ENCODE measurements at regions not wholly inside any gene's neighbourhood (a gene's known extent, or its start where the extent isn't known, plus 50 kb on each side); places are given as distances from the start of the nearest gene placed in this dataset.
"Not testable (repeated sequence)": the region's sequence is repeated elsewhere in the genome, so short reads cannot be mapped to it uniquely, and the experiment has no call there.

DNA sequence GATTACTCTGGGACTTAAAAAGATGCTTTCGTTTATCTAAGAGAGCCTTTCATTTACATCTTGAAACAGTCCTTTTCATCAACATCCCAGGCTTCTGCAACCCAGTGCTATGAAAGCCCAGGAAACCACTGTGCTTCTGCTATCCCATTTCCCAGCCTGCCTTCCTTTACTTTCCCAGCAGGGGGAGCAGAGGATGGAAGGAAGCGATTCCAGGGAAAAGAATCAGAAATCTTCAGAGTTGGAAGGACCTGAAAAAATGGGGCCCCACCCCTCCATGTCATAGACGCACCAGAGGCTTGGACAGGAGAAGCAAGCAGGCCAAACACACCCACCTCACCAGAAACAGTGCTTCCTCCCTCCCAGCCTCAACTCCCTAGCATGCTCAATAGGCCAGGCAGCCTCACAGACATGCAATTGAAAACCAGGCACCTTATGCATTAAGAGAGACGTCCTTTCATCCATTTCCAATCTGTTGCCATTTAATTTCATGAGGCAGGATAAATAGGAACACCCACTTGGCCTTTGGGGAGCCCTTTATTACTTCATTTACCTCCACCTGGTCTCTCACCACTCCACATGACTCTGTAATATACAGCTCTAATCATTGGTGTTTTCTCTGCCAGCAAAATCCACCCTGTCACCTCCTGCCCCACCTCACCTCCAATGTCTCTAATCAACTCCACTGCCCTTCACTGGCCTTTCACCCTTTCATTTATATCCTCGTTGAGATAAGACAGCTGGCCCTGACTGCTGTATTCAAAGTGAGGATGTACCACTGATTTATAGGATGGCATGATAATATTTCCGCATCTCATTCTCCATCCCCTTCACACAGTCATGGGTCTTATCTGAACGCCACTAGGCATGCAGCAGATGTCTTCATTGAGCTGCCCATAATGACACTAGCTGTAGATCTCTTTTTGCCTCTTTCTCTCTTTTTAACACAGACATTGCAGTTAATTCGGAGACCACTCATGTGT is 583.9 kb downstream of the NTRK3 start:
- no peak for DNase-seq (ENCODE audit: low spot score)

DNA sequence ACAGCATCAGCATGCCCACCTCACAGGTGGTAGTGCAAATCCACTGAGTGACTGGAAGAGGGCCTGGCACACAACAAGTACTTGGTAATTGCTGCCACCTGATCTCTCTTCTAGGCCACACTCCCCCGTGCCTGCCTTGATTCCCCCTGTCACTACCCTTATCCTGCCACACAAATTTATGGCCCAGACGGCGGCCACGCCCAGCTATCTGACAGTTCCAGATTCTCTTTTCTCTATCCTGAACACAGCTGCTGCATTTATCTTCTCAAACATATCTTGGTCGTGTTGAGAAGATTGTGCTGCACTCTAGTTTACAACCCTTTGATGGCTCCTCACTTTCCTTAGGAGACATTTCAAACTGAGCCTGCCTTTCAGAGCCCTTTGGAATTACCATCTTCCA is 585.2 kb downstream of the NTRK3 start:
- no peak for DNase-seq (ENCODE audit: low spot score)

DNA sequence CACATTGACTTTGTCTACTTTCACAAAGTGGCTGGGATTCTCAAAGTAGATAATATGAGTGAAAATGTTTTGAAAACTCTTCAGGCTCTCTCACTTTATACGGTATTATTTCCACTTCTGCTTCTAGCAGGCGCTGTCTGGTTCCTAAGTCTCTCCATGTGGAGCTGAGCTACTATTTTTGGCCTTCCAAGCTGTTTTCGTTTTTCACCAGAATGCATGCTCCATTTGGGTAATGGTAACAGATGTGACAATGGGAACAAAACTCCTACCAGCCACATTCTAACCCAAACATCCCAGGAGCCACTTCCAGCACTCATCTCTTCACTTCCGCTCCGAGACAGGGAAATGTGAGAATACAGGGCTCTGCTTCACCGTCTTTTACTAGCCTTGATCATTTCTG is 586.7 kb downstream of the NTRK3 start:
- DNase-seq (ENCODE audit: low spot score): no peak

DNA sequence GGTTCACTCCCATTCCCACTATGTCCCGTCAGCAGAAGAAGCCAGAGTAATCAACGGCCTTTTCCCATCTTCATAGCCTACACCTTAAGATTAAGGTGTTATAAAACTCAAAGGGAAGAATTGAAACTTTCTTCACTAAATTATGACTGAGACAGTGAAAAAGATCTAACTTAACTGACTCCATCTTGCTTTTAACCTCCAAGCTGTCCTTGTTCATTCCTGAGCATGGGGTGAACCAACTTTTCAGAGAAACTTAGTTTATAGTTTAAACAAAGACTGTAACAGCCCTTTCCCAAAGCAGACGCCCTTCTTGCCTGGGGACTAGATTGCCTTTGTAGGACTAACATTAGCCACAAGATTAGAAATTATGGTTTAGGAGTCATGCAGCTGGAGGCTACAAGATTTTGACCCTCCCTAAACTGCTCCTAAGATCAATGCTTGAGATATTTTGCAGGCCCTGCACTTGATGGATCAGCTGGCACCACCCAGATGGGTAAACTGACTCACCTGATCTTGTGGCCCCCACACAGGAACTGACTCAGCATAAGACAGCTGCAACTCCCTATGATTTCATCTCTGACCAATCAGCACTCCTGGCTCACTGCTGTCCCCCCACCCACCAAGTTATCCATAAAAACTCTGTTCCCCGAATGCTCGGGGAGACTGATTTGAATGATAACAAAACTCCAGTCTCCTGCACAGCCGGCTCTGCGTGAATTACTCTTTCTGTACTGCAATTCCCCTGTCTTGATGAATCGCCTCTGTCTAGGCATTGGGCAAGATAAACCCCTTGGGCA is 587.6 kb downstream of the NTRK3 start:
- not testable (repeated sequence) for DNase-seq (ENCODE audit: low spot score)

DNA sequence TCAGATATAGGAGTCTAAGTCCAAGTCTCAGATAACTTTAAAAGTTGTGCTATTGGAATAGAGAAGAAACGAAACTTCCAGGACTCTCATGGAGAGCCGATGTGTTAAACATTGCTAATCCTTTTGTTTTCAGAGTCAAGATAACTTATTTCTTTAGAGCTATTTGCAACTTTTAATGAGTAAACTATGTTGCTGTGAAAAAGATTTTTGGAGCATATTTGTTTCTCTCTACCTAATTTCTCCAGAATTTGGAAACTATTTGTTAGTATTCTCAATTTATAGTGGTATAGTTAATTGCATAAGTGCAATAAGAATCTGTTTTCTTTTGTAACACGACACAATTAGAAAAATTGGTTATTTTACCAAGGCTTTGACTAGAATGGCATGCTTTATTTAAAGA is 588.9 kb downstream of the NTRK3 start:
- peak; percentile 12 for DNase-seq (ENCODE audit: low spot score)

DNA sequence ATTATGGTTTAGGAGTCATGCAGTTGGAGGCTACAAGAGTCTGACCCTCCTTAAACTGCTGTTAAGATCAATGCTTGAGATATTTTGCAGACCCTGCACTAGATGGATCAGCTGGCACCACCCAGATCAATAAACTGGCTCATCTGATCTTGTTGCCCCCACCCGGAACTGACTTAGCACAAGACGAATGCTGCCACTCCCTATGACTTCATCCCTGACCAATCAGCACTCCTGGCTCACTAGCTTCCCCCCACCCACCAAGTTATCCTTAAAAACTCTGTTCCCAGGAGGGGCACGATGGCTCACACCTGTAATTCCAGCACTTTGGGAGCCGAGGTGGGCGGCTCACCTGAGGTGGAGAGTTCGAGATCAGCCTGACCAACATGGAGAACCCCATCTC is 594.0 kb downstream of the NTRK3 start:
- DNase-seq (ENCODE audit: low spot score): no peak

DNA sequence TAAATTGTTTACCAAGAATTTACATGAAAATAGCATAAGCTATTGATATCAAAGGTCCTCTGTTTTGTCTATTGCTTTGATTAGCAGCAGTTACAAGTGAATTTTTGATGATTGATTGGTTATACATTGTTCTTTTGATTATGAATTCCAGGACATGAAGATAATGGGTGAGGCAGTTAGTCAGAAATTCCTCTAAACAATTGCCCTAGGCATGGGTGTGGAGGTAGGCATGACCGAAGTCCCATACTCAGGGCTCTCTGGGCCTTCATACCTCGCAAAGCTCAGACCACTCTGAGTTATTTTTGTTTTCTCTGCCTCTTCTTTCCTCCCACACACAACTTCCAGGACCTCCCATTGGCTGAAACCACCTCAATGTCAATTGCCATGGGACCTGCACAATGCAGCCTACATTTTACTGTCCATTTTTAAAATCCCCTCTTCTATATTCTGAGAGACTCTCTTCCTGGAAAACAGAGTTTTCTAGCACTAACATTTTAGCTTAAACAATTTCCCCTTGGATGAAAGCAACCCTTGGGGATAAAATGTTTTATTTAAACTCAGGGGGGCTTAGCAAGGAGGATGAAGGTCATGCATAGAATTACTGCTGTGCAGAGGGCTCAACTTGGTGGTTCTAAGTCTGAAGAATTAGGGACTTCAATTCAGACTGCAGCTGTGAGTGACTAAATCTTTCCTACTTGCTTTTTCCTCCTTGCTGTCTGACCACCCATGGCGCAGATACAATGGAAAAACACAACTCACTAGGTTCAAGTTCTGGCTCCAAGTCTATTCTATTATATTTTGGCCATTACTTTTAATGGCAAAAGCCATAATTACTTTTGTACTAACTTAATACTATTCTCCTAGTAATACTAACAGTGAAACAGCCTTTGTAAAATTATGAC is 594.8 kb downstream of the NTRK3 start:
- no peak for DNase-seq (ENCODE audit: low spot score)

DNA sequence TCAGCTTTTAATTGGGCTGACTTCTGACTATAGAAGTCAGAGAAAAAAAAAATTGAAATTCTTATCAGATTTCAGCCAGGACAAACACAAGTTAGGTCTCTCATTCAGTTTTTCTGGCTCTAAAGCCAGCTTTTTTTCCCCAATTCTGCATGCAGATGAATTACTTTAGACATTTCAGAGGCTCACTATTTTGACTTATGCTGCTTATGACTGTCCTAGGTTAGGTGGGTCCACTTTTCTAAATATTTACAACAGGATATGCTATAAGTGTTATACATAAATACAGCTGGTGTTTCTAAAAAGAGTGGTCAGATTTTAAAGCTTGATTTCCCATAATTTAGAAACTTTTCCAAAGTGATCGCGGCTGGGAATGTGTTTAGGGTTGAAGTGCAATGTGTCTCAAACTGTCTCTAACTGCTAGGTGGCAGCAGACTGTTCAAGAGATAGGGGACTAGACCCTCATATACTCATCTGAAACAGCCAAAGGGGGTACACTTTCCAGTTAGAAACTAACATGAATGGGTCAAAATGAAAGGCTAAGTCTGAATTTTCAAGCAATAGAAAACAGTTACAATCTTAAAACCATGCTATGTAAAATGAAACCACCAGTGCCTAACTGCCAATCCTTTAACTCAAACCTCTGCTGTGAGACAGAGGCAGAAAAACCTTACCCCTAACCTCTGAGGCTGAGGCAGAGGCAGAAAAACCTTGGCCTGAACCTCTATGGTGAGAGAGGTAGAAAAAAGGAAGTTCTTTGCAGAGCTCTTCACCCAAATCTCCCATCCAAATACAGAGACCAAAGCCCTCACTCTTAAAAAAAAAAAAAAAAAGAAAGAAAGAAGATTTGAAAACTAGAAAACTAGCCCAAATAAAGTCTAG is 596.0 kb downstream of the NTRK3 start:
- no peak for DNase-seq (ENCODE audit: low spot score)

DNA sequence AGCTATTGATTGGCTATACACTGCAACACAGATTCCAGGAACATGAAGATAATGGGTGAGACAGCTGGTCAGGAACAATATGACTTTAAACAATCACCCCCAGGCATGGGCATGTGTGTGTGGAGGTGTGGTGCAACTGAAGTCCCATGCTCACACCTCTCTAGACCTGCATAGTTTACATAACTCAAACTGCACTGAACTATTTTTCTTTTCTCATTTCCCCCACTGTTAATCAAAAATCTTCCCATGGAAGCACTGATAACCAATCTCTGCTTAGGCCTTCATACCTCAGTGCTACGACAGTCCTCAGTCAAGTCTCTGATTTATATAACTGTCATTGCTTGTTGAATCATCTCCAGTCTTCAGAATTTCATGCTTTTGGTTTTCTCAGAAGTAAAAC is 600.2 kb downstream of the NTRK3 start:
- no peak for DNase-seq (ENCODE audit: low spot score)

DNA sequence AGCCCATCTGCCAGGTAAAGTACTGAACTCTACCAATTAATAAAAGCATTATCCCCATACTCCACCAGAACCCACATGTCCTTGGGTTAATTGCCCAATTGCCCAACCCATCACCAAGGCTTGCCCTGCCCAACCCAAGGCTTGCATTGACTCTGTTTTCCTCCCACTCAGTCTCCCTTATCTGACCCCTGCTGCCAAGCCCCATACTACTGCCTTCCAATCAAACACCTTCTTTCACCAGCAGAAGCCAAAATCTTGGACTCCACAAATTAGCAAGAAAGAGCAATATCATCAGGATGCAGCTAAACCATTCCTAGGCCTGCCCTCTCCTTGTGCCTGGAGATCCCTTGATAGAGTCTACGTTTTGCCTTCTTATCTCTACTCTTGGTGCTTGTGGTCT is 602.9 kb downstream of the NTRK3 start:
- DNase-seq (ENCODE audit: low spot score): no peak

DNA sequence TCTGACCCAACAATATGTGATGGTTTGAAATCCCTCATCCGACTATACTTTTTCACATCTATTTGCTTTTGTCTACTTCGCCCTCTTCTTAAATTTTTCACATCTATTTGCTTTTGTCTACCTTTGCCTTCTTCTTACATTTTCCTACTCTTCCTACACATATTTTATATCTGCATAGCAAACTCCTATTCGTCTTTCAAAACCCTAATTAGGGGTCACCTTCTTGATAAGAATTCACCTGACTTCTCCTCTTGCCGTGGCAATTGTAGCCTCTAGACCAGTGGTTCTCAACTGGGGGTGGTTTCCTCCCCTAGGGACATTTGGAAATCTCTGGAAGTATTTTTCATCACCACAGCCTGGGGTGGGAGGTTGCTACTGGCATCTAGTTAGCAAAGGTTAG is 607.4 kb downstream of the NTRK3 start:
- no peak for DNase-seq (ENCODE audit: low spot score)

DNA sequence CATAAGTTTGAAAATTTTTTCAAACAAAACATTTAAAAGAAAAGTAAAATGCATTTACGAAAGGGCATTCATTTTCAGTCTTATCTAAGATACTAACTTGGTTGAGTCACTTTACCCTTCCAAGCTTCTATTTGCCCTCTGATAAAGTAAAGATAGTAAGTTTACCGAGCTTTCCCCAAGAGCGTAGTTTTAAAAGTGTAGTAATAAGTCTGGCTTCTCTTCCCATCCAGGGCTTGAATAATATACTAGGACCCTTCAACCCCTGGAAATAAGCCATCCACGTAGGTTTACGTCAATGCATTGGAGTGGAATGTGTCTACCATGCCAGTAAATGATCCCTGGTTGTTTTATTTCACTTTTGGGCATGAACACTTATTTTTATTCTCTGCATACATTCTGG is 608.3 kb downstream of the NTRK3 start:
- DNase-seq (ENCODE audit: low spot score): no peak

DNA sequence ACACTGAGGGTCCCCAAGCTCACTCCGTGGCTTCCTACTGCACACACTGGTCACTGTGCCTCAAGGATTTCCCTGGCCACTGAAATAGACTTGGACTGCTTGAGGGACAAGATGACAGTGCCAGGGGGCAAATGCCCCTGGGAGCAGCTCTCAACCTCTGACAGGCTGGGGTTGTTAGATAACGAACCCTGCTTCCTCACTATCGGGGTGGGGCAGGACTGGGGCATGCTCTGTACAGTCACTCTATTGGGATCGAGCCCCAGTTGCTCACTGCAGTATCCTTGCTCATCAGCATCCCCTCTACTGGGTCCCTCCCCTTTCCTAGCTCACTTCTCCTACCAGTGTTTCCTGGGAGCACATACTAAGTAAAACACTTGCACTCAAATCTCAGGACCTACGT is 610.8 kb downstream of the NTRK3 start:
- no peak for DNase-seq (ENCODE audit: low spot score)

DNA sequence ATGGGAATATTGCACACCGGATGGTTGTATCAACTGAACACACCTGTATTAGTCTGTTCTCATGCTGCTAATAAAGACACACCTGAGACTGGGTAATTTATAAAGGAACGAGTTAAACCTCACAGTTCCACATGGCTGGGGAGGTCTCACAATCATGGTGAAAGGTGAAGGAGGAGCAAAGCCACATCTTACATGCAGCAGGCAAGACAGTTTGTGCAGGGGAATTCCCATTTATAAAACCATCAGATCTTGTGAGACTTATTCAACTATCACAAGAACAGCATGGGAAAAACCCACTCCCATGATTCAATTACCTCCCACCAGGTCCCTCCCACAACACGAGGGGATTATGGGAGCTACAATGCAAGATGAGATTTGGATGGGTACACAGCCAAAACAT is 613.5 kb downstream of the NTRK3 start:
- not testable (repeated sequence) for DNase-seq (ENCODE audit: low spot score)

DNA sequence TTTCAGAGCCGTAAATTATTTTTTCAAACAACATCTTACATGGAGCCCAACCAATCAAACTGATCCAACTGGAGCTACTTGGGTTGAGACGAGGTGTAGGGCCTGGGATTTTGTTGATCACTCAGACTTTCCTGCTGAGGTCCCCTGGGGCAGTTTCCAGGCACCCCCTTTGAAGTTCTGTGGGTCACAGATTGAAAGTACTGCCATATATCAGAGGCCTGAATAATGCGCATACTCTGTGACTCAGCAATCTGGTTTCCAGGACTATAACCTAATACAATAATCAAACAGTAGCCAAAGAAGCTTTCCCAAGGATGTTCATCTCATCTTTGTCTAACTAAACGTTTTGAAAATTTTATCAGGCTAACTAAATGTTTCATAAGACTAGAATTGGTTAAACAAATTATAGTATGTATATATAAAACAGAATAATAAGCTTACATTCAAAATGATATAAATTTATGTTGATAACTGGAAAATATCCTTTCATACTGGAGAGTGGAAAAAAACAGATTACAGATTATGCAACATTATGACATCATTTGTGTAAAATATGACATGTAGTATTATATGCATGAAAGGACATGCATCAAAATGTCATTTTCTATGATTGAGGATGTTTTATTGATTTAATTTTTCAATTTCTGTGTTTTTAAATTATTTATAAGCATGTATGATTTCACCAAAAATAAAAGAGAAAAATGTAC is 617.1 kb downstream of the NTRK3 start:
- no peak for DNase-seq (ENCODE audit: low spot score)

DNA sequence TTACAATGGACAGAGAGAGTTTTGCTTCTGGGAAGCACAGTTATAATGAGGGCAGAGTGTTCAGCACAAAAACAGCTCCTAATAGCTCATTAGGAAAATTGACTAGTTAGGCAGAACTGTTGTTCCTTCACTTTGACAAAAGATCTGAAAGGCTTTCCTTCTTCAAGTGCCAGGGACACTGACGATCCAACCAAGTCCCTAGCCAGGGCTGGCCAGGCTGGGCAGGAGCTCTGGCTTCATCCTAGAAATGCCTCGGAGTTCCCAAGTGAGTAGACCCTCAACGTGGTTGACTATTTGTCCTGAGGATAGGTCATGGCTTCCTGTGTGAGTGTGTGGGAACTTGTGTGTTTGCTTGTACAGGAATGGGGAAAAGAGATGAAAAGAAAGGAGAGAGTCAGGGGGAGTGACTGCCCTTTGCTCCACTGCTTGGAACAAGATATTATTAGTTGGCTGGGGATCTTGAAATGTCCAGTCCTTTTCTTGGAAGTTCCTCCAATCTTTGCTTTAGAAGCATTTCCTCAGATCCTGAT is 617.9 kb downstream of the NTRK3 start:
- no peak for DNase-seq (ENCODE audit: low spot score)

DNA sequence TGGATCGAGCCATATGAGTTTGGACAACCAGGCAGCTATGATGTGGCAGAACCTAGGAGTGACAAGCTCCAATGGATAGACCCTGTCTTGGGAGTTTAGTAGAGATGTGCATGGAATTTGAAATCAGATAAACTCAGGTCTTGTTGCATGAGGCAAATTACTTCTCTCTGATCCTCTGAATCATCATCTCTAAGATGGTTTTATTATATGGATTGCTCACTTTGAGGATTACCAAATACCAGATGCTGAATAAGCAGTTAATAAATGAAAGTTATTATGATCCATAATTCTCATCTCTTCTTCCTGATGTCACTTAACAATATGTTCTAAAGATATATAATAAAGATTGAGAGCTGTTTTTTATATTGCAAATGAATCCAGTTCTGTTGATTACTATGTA is 622.2 kb downstream of the NTRK3 start:
- DNase-seq (ENCODE audit: low spot score): no peak

DNA sequence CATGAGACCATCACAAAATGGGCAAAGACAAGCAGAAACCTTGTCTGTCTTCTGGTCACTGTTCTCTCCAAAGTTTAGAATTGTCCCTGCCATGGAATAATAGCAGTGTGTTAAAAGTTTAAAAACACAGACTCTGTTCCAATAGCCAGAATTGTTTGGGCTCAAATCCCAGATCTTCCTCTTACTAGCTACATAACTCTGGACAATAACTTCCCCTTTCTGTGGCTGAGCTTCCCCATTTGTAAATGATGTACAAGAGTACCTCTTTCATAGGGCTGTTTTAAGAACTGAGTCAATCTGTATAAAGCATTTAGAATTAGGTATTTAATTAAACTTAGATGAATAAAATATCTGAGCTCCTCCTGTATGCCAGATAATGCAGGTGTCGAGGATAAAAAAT is 623.0 kb downstream of the NTRK3 start:
- no peak for DNase-seq (ENCODE audit: low spot score)

DNA sequence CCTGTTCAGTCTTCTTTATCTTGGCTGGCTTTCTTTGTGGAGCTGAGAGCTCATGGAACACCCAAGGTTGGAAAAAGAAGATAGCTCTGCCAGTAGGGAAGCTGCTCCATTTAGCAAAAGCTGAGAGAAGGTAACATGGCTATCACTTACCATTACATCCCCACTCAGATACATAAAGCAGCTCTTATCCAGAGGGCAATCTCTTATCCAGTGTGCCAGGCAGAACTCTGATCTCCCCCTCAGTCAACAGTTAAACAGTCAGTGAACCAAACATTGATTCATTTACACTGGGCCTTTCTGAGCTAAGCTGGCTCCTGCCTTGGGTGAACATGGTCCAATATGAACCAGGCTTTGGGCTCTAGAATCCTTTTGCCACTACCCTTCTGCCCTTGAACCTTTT is 624.2 kb downstream of the NTRK3 start:
- no peak for DNase-seq (ENCODE audit: low spot score)

DNA sequence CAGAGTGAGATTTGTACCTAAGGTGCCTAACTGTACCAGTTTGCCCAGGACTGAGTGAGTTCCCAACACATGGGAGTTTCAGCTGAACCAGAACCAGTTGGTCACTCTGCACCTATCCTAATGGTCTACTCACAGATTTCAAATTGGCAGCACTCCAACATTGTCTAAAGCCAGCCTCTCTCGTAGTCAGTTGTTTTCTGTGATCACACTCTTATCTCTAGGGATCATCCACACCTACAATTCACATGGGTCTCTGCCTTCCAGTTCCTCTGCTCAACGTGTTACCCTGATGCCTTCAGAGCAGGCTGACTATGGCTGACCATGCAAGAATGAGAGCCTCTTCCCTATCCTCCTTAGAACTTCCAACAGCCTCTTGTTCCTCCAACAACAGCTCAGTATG is 624.8 kb downstream of the NTRK3 start:
- DNase-seq (ENCODE audit: low spot score): no peak
